ENCODE measurements at regions not wholly inside any gene's neighbourhood (a gene's known extent, or its start where the extent isn't known, plus 50 kb on each side); places are given as distances from the start of the nearest gene placed in this dataset.

GRCh38 chr10:6769704-6770417, 189.8 kb upstream of the PRKCQ start:
- Histone ChIP-seq H3K23ac (ENCODE audit: insufficient read length, low read depth, low read length) (no peak overlapping the region), H3K18ac (ENCODE audit: insufficient read length, low read depth, low read length) (no peak overlapping the region), H2BK20ac (ENCODE audit: low read depth, low read length, poor library complexity, severe bottlenecking) (no peak overlapping the region), H3K14ac (ENCODE audit: insufficient read depth, low read length) (no peak overlapping the region), H3K23me2 (ENCODE audit: insufficient read length, low read depth, low read length, poor library complexity, severe bottlenecking) (no peaks in the 10 kb centered on the region), H4K91ac (ENCODE audit: insufficient read length, low read depth, low read length) (no peak overlapping the region), H2BK5ac (ENCODE audit: insufficient read length, low read length) (no peak overlapping the region), H3K4me2 (ENCODE audit: insufficient read depth, insufficient read length, low read length) (no peak overlapping the region), H3K9ac (ENCODE audit: extremely low read depth, insufficient read length, low read length) (no peak overlapping the region), H3K79me2 (ENCODE audit: insufficient read depth, low read length) (0 out of 2 replicates have a peak, but pooled peaks cover 1% of the 10 kb centered on the region), H2BK12ac (ENCODE audit: insufficient read length, low read depth, low read length) (no peak overlapping the region), H2BK15ac (ENCODE audit: low read depth, low read length) (no peak overlapping the region), H4K20me1 (ENCODE audit: control insufficient read depth, insufficient read depth, insufficient read length) (no peaks in the 10 kb centered on the region), H3K27me3 (ENCODE audit: insufficient read depth, low read length) (no peaks in the 10 kb centered on the region), H3K56ac (ENCODE audit: insufficient read length, low read depth, low read length) (no peak overlapping the region), H4K8ac (replicated peaks; ENCODE audit: insufficient read length, low read depth, low read length) (no peak overlapping the region), H3K4ac (ENCODE audit: low read depth, low read length) (no peak overlapping the region), H2AFZ (ENCODE audit: low read length) (no peak overlapping the region), H3K27ac (ENCODE audit: insufficient read length, low read depth, low read length) (no peak overlapping the region), H3K79me1 (ENCODE audit: insufficient read depth, low read depth, low read length, poor library complexity, severe bottlenecking) (no peaks in the 10 kb centered on the region), H2BK120ac (ENCODE audit: low read depth, low read length, poor library complexity, severe bottlenecking) (no peak overlapping the region), H3T11ph (ENCODE audit: low read length) (no peak overlapping the region), H3K9me3 (ENCODE audit: control insufficient read depth, low read depth, low read length) (no peaks in the 10 kb centered on the region), H2AK5ac (ENCODE audit: insufficient read length, low read length) (no peak overlapping the region), H3K4me1 (ENCODE audit: insufficient read depth, low read length) (no peaks in the 10 kb centered on the region; the same call in 1 of the 2 replicates), H4K5ac (ENCODE audit: insufficient read length, low read depth, low read length) (no peak overlapping the region)
- no peak for DNase-seq
- no peaks in the 10 kb centered on the region; a peak in 2 of 5 replicates for H3K9me3 Mint-ChIP-seq
- peaks cover 0 to 4% (median 0%) of the 10 kb centered on the region in 3 experiments; a peak in 3 of 7 replicates for H3K36me3 Mint-ChIP-seq (ENCODE audit: insufficient read depth in 1 of 3, low read depth in 3 of 3)
- H3K4me1 Mint-ChIP-seq = peaks cover 8 to 14% of the 10 kb centered on the region in 2 experiments
- H3K27ac Mint-ChIP-seq = no peak overlapping the region
- no peak overlapping the region for H3K4me3 Mint-ChIP-seq
- WGBS (ENCODE audit: extremely low coverage, insufficient read length, low lambda C conversion rate) = 100% methylated on average over 1 of the region's 6 CpGs
- peaks cover 4% of the 10 kb centered on the region; the same call in 1 of the 2 replicates for H3K27me3 Mint-ChIP-seq (ENCODE audit: low read depth)
- no peak for TF ChIP-seq CTCF (conservative IDR thresholded peaks at IDR 0.05)

Measured in H9 (cell line).